HK-2 (cell line): ENCODE measurements at regions not wholly inside any gene's neighbourhood (a gene's known extent, or its start where the extent isn't known, plus 50 kb on each side); places are given as distances from the start of the nearest gene placed in this dataset.
"Not testable (repeated sequence)": the region's sequence is repeated elsewhere in the genome, so short reads cannot be mapped to it uniquely, and the experiment has no call there.

Experiments used
- DNase-seq: peaks from one replicate; pipeline ENCODE4 v3.0.0-alpha.2; 2018; ENCODE audit not compliant: unreplicated experiment

GRCh38 chr11:56876621-56877275, 112.0 kb upstream of the OR5AK2 start:
- no peak for DNase-seq

GRCh38 chr11:56855217-56855616, 106.7 kb upstream of the OR9G4 start:
- DNase-seq: no peak

- DNase-seq: no peak
Observed at GRCh38 chr11:56852131-56852530, 103.6 kb upstream of the OR9G4 start.

- DNase-seq: no peak
Observed at GRCh38 chr11:56849852-56850251, 101.4 kb upstream of the OR9G4 start.

GRCh38 chr11:56849250-56849649, 100.8 kb upstream of the OR9G4 start:
- no peak for DNase-seq

- no peak for DNase-seq
Observed at GRCh38 chr11:56848141-56848809, 99.8 kb upstream of the OR9G4 start.

GRCh38 chr11:56846631-56847576, 98.4 kb upstream of the OR9G4 start:
- DNase-seq: no peak

- no peak for DNase-seq
Observed at GRCh38 chr11:56845121-56845732, 96.7 kb upstream of the OR9G4 start.

- DNase-seq: no peak
Observed at GRCh38 chr11:56843816-56844215, 95.3 kb upstream of the OR9G4 start.

GRCh38 chr11:56842814-56843794, 94.6 kb upstream of the OR9G4 start:
- no peak for DNase-seq

- DNase-seq: peak; percentile 24
Observed at GRCh38 chr11:56841210-56841810, 92.8 kb upstream of the OR9G4 start.

- not testable (repeated sequence) for DNase-seq
Observed at GRCh38 chr11:56827357-56827756, 78.9 kb upstream of the OR9G4 start.

- no peak for DNase-seq
Observed at GRCh38 chr11:56819916-56820315, 71.4 kb upstream of the OR9G4 start.

GRCh38 chr11:56817661-56818060, 69.2 kb upstream of the OR9G4 start:
- DNase-seq: no peak

- no peak for DNase-seq
Observed at GRCh38 chr11:56816259-56816658, 67.8 kb upstream of the OR9G4 start.

GRCh38 chr11:56808326-56808725, 59.8 kb upstream of the OR9G4 start:
- DNase-seq: no peak

- DNase-seq: no peak
Observed at GRCh38 chr11:56799691-56800210, 51.3 kb upstream of the OR9G4 start.
